ENCODE measurements at regions not wholly inside any gene's neighbourhood (a gene's known extent, or its start where the extent isn't known, plus 50 kb on each side); places are given as distances from the start of the nearest gene placed in this dataset.

- TF ChIP-seq POLR2A (IDR thresholded peaks at IDR 0.05) (no peak), CTCF (IDR thresholded peaks at IDR 0.05) (no peak)
Observed at GRCh38 chr13:22979952-22980351, 200.8 kb upstream of the SGCG start.
